IPS DF 6.9 (cell line): ENCODE measurements at regions not wholly inside any gene's neighbourhood (a gene's known extent, or its start where the extent isn't known, plus 50 kb on each side); places are given as distances from the start of the nearest gene placed in this dataset.

ENCODE experiments used
- DNase-seq: peaks from one replicate; pipeline ENCODE4 v3.0.0-alpha.2; 2013; ENCODE audit warnings: low read depth, low spot score
- H3K27ac ChIP-seq: one replicate; pipeline ENCODE4 v1.5.1; 2013; ENCODE audit warnings: low read length, control low read depth
- H3K27me3 ChIP-seq: 2 replicates; pipeline ENCODE4 v1.6.1; 2013; ENCODE audit warnings: mild to moderate bottlenecking, low read length; ENCODE audit not compliant: control insufficient read depth, insufficient read depth
- H3K36me3 ChIP-seq: 2 replicates; pipeline ENCODE4 v1.6.1; 2013; ENCODE audit warnings: low read length; ENCODE audit not compliant: control insufficient read depth, insufficient read depth
- H3K4me1 ChIP-seq: 2 replicates; pipeline ENCODE4 v1.6.1; 2013; ENCODE audit warnings: low read length; ENCODE audit not compliant: control insufficient read depth, insufficient read depth
- H3K4me3 ChIP-seq: 2 replicates; pipeline ENCODE4 v1.5.1; 2013; ENCODE audit warnings: mild to moderate bottlenecking, low read length
- H3K9me3 ChIP-seq: 2 replicates; pipeline ENCODE4 v1.6.1; 2013; ENCODE audit warnings: low read length, inconsistent platforms; ENCODE audit not compliant: control insufficient read depth, insufficient read depth
- WGBS: extraction: QIAGEN DNeasy Blood & Tissue Kit; methylation state at CpG from one replicate; pipeline ENCODE4 v1.1.7; 2013; ENCODE audit warnings: mixed read lengths, missing lambda C conversion rate; ENCODE audit not compliant: insufficient read length, insufficient coverage; 5-methylcytosine and 5-hydroxymethylcytosine counted together

DNA sequence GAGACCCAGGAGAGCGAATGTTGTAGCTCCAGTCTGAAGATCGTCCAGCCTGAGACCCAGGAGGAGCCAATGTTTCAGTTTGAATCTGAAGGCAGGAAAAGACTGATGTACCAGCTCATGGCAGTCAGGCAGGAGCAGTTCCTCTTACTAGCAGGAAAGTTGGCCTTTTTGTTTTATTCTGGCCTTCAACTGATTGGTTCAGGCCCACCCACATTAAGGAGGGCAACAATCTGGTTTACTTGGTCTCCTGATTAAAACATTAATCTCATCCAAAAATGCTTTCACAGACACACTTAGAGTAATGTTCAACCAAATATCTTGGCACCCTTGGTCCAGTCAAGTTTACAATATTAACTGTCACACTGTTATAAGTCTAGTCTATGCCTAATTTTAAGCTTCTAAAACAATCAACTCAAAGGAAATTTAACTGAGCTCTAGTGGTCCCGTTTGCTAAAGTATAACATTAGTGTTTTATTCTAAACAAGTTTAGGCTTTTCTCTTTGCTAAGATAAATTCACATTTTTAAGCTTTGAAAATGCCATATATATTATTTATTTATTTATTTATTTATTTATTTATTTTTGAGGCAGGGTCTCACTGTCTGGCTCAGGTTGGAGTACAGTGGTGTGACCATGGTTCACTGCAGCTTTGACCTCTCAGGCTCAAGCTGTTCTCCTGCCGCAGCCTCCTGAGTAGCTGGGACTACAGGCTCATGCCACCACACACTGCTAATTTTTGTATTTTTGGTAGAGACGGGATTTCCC, 275.5 kb upstream of the SLC35B3 start:
- no peak for DNase-seq
- Histone ChIP-seq H3K36me3 (no peaks in the 10 kb centered on the region), H3K27ac (no peak overlapping the region), H3K4me1 (no peaks in the 10 kb centered on the region), H3K27me3 (no peaks in the 10 kb centered on the region), H3K9me3 (no peaks in the 10 kb centered on the region), H3K4me3 (no peak overlapping the region)
- no CpG with 5 or more reads among the region's 5 CpGs for WGBS

DNA sequence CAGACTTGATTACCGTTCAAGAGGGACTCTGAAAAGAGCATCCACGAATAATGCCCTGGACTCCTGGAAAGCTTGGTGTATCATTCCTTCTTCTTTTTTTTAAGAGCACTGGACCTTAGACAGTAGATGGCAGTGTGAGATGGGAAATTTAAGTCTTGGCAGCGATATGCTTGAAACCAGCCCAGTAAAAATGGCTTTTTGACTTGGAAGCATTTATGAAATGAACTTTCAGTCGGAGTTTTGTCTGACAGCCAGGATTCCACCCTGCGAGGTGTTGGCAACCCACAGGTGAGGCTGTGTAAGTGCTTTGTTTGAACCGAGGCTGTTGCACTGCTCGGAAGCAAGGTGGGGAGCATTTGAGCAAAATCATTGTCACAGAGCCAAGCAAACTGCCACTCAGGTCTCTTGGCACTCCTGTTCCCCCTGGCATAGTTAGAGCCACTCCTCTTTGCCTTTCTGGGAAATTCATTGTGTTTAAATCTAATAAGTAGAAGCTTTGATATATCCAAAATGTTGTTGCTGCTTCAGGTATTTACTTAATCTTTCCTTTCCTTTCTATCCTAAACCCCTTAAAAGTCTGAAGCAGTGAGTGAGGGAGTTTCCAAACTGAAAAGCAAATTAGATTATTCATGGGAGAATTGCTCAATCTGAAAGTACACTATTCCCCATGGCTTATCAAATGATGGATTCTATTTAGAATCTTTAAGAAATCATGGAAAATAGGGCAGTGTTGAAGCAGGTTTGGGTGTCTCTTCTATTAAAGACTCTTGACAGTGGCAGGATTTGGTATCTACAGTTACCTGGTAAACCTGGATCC, 272.8 kb upstream of the SLC35B3 start:
- no peak for DNase-seq
- no CpG with 5 or more reads among the region's 7 CpGs for WGBS
- H3K27ac ChIP-seq, result no peak overlapping the region

DNA sequence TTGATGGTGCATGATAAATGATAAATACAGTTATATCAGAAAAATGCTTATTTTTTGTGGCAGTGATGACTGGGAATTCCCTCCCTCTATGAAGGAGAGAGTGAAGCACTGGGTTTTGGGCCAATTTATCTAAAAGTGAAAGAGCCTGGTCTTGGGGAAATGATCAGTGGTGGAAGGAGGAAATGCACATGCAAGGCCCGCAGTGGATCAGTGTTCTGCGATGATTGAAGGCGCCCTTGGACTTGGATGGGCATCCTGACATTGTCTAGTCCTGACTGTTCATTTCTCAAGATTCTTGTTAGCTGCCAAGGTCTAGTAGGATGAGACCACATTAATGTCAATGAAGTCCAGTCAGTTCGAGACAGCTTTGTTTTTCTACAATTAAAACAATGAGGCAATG, 272.0 kb upstream of the SLC35B3 start:
- DNase-seq, result no peak
- no peak overlapping the region for H3K27ac ChIP-seq
- H3K4me3 ChIP-seq, result no peak overlapping the region
- H3K4me1 ChIP-seq, result no peaks in the 10 kb centered on the region
- no peaks in the 10 kb centered on the region for H3K36me3 ChIP-seq
- H3K9me3 ChIP-seq, result no peaks in the 10 kb centered on the region
- no peaks in the 10 kb centered on the region for H3K27me3 ChIP-seq
- no CpG with 5 or more reads among the region's 4 CpGs for WGBS

More for the DNA sequence above, 272.8 kb upstream of the SLC35B3 start:
- Histone ChIP-seq H3K4me3 (no peak overlapping the region), H3K36me3 (no peaks in the 10 kb centered on the region), H3K9me3 (no peaks in the 10 kb centered on the region), H3K27me3 (no peaks in the 10 kb centered on the region), H3K4me1 (no peaks in the 10 kb centered on the region)

DNA sequence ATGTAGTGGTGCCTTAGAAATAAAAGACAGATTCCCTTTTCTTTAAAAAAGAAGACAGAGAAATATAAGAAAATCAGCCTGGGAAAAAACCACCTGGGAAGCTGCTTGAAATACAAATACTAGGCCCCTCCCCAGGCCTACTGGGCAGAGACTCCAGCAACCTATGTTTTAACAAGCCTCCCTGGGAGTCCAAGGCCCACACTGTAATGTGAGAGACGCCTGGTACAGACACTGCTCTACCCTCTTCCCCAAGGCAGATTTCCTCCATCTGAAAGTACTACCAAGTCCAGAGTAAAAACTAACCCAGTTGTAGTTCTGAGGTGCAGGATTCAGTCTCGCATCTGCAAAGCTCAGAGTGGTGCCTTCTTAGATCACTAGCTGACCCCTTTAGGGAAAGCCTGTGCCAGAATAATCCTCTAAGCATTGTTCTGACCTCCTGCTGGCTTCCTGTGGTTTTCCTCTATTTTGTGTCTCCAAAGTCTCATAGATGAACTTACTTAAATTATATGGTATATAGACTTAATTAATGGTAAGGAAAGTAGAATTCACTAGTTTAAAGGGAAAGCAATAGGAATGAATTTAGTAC, 270.2 kb upstream of the SLC35B3 start:
- DNase-seq, result no peak
- H3K27me3 ChIP-seq, result no peaks in the 10 kb centered on the region
- H3K4me3 ChIP-seq, result no peak overlapping the region
- H3K9me3 ChIP-seq, result no peaks in the 10 kb centered on the region
- no peaks in the 10 kb centered on the region for H3K4me1 ChIP-seq
- H3K36me3 ChIP-seq, result no peaks in the 10 kb centered on the region
- WGBS, result no CpG with 5 or more reads among the region's 2 CpGs
- H3K27ac ChIP-seq, result no peak overlapping the region

GRCh38 chr6:8703059-8703458, 267.7 kb upstream of the SLC35B3 start:
- WGBS, result no CpG with 5 or more reads among the region's 1 CpG
- Histone ChIP-seq H3K4me1 (no peaks in the 10 kb centered on the region), H3K27me3 (no peaks in the 10 kb centered on the region), H3K27ac (no peak overlapping the region), H3K9me3 (no peaks in the 10 kb centered on the region), H3K4me3 (no peak overlapping the region), H3K36me3 (no peaks in the 10 kb centered on the region)
- DNase-seq, result no peak

DNA sequence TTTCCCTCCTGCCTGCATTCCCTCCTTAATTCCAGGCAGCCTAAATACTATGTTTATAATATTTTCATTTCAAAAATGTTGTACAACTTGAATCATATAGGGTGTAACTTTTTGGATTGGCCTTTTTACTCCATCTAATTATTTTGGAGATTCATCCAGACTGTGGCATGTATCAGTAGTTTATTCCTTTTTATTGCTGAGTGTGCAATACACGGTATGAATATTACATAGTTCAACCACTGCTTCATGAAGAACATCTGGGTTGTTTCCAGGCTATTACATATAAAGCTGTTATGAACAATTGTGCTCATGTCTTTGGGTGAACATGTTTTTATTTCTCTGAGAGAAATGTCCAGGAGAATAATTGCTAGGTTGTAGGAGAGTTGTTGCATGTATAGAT, 253.5 kb upstream of the SLC35B3 start:
- H3K4me3 ChIP-seq, result no peak overlapping the region
- H3K27me3 ChIP-seq, result no peaks in the 10 kb centered on the region
- H3K27ac ChIP-seq, result no peak overlapping the region
- H3K9me3 ChIP-seq, result no peaks in the 10 kb centered on the region
- DNase-seq, result no peak
- WGBS, result no CpG with 5 or more reads among the region's 1 CpG
- H3K4me1 ChIP-seq, result no peaks in the 10 kb centered on the region; the same call in 1 of the 2 replicates
- no peaks in the 10 kb centered on the region for H3K36me3 ChIP-seq

GRCh38 chr6:8686077-8686476, 250.7 kb upstream of the SLC35B3 start:
- WGBS, result no CpG with 5 or more reads among the region's 3 CpGs
- DNase-seq, result no peak

DNA sequence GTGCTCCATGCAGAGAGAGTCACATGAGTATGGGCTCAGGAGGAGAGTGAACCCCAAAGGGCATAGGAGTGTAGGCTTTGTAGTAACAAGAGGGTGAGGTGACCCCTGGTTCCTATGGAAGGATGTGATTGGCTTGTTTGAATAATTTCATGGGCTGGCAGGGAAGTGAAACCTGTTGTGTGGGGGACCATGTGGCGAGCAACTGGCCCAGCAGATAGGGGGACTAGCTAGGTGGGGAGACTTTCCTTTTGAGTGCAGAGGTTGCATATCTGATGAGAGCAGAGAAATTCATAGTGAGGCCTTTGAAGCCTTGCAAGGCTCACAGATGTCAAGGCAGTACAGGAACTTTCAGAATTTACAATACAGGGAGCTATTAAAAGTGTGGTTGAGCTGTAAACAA, 247.9 kb upstream of the SLC35B3 start:
- H3K36me3 ChIP-seq, result no peaks in the 10 kb centered on the region
- DNase-seq, result no peak
- no CpG with 5 or more reads among the region's 1 CpG for WGBS
- H3K27me3 ChIP-seq, result no peaks in the 10 kb centered on the region
- no peaks in the 10 kb centered on the region for H3K4me1 ChIP-seq
- H3K27ac ChIP-seq, result no peak overlapping the region
- no peaks in the 10 kb centered on the region for H3K9me3 ChIP-seq
- H3K4me3 ChIP-seq, result no peak overlapping the region

More at GRCh38 chr6:8686077-8686476, 250.7 kb upstream of the SLC35B3 start:
- H3K27me3 ChIP-seq, result no peaks in the 10 kb centered on the region
- no peak overlapping the region for H3K27ac ChIP-seq
- H3K4me3 ChIP-seq, result no peak overlapping the region
- no peaks in the 10 kb centered on the region for H3K4me1 ChIP-seq
- H3K9me3 ChIP-seq, result no peaks in the 10 kb centered on the region
- no peaks in the 10 kb centered on the region for H3K36me3 ChIP-seq

DNA sequence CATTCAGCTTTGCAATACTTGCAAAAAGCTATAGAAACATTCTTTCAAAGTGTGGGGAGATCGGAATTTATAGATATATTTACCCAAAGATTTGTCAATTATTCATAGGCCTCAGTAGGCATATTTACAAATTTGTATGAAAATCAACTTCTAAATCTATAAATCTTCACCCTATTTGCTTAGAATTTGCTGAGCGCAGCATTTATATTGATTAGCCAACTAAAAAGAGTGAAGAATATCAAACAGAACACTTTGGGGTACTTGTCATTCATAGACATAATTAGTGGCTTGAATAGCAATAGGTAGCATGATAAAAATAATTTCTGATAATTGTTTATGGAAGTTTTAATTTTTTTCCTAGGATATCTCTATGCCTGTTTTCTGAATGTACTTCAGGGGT, 244.5 kb upstream of the SLC35B3 start:
- H3K4me1 ChIP-seq, result no peaks in the 10 kb centered on the region
- H3K27me3 ChIP-seq, result no peaks in the 10 kb centered on the region
- H3K9me3 ChIP-seq, result no peaks in the 10 kb centered on the region
- H3K36me3 ChIP-seq, result no peaks in the 10 kb centered on the region
- no peak for DNase-seq
- H3K27ac ChIP-seq, result no peak overlapping the region
- WGBS, result no CpG with 5 or more reads among the region's 2 CpGs
- no peak overlapping the region for H3K4me3 ChIP-seq

- H3K4me3 ChIP-seq, result no peak overlapping the region
- no CpG with 5 or more reads among the region's 5 CpGs for WGBS
- no peaks in the 10 kb centered on the region for H3K4me1 ChIP-seq
- no peaks in the 10 kb centered on the region for H3K36me3 ChIP-seq
- no peak for DNase-seq
- no peaks in the 10 kb centered on the region for H3K9me3 ChIP-seq
- no peak overlapping the region for H3K27ac ChIP-seq
- no peaks in the 10 kb centered on the region for H3K27me3 ChIP-seq
Observed at GRCh38 chr6:8678466-8678865, 243.1 kb upstream of the SLC35B3 start.
